Activated CD8-positive, alpha-beta memory T cell treated with anti-CD3 and anti-CD28 coated beads for 24 hours (primary cell): ENCODE measurements at regions not wholly inside any gene's neighbourhood (a gene's known extent, or its start where the extent isn't known, plus 50 kb on each side); places are given as distances from the start of the nearest gene placed in this dataset.

Experiments
- DNase-seq: peaks from one replicate; pipeline ENCODE4 v3.0.0-alpha.2; 2020

- peak; percentile 35 for DNase-seq
These were observed 165.5 kb downstream of the FBLN2 start for GRCh38 chr3:13714251-13714916.

- no peak for DNase-seq
These were observed 164.5 kb downstream of the FBLN2 start for GRCh38 chr3:13713396-13713795.

- peak; percentile 44 for DNase-seq
These were observed 163.8 kb downstream of the FBLN2 start for GRCh38 chr3:13712682-13713180.

GRCh38 chr3:13711911-13712650 is 163.2 kb downstream of the FBLN2 start:
- DNase-seq: peak; percentile 32

- no peak for DNase-seq
These were observed 161.3 kb downstream of the FBLN2 start for GRCh38 chr3:13710251-13710650.

- DNase-seq: peak; percentile 37
These were observed 160.8 kb downstream of the FBLN2 start for GRCh38 chr3:13709706-13710105.

- peak; percentile 32 for DNase-seq
These were observed 160.1 kb downstream of the FBLN2 start for GRCh38 chr3:13708871-13709595.

GRCh38 chr3:13708301-13708700 is 159.4 kb downstream of the FBLN2 start:
- DNase-seq: peak; percentile 21

GRCh38 chr3:13707456-13707855 is 158.5 kb downstream of the FBLN2 start:
- peak; percentile 41 for DNase-seq

GRCh38 chr3:13706886-13707285 is 158.0 kb downstream of the FBLN2 start:
- no peak for DNase-seq

- DNase-seq: peak; percentile 17
These were observed 157.5 kb downstream of the FBLN2 start for GRCh38 chr3:13706451-13706850.

GRCh38 chr3:13705702-13706280 is 156.9 kb downstream of the FBLN2 start:
- peak; percentile 19 for DNase-seq

GRCh38 chr3:13705051-13705450 is 156.1 kb downstream of the FBLN2 start:
- no peak for DNase-seq

- DNase-seq: no peak
These were observed 155.2 kb downstream of the FBLN2 start for GRCh38 chr3:13704174-13704573.

- no peak for DNase-seq
These were observed 154.1 kb downstream of the FBLN2 start for GRCh38 chr3:13703071-13703470.

- DNase-seq: no peak
These were observed 153.4 kb downstream of the FBLN2 start for GRCh38 chr3:13702286-13702685.

- DNase-seq: no peak
These were observed 152.0 kb downstream of the FBLN2 start for GRCh38 chr3:13700889-13701288.

- no peak for DNase-seq
These were observed 151.4 kb downstream of the FBLN2 start for GRCh38 chr3:13700362-13700761.

GRCh38 chr3:13696699-13697098 is 147.8 kb downstream of the FBLN2 start:
- no peak for DNase-seq

- DNase-seq: no peak
These were observed 144.5 kb downstream of the FBLN2 start for GRCh38 chr3:13693441-13693840.

GRCh38 chr3:13690636-13691035 is 141.7 kb downstream of the FBLN2 start:
- no peak for DNase-seq

- DNase-seq: no peak
These were observed 140.7 kb downstream of the FBLN2 start for GRCh38 chr3:13689373-13690260.
